Activated B cell treated with CpG ODN at 0.5 μM for 24 hours (primary cell): ENCODE measurements at regions not wholly inside any gene's neighbourhood (a gene's known extent, or its start where the extent isn't known, plus 50 kb on each side); places are given as distances from the start of the nearest gene placed in this dataset.

ENCODE experiments used
- ATAC-seq: fragments of 200-7000 bp; cut with Tn5 transposase; one replicate; pipeline ENCODE4 v1.10.0; 2021; ENCODE audit warnings: low read depth, mild to moderate bottlenecking, moderate library complexity
- CTCF ChIA-PET: fragments of 350-600 bp; sonication (Branson Sonifier 250); formaldehyde crosslinking; loops from one replicate; lab custom pipeline; 2021; ENCODE audit warnings: antibody characterized with exemption; lab: Charles Lee
- POLR2A ChIA-PET: fragments of 350-600 bp; sonication (Branson Sonifier 250); formaldehyde crosslinking; loops from one replicate; lab custom pipeline; 2021; ENCODE audit warnings: antibody characterized with exemption; lab: Charles Lee
- DNase-seq: peaks from one replicate; pipeline ENCODE4 v3.0.0; 2022
- H3K27ac Mint-ChIP-seq: one replicate; pipeline ENCODE4 v1.8.0; 2020; ENCODE audit warnings: mixed read lengths
- H3K27me3 Mint-ChIP-seq: one replicate; pipeline ENCODE4 v1.8.0; 2021; ENCODE audit warnings: mixed read lengths
- H3K36me3 Mint-ChIP-seq: one replicate; pipeline ENCODE4 v1.8.0; 2021; ENCODE audit warnings: low read depth, mixed read lengths
- H3K4me1 Mint-ChIP-seq: one replicate; pipeline ENCODE4 v1.8.0; 2021; ENCODE audit warnings: mixed read lengths
- H3K4me3 Mint-ChIP-seq: one replicate; pipeline ENCODE4 v1.8.0; 2020; ENCODE audit warnings: mild to moderate bottlenecking, mixed read lengths
- H3K9me3 Mint-ChIP-seq: one replicate; pipeline ENCODE4 v1.8.0; 2020; ENCODE audit warnings: mixed read lengths
- intact Hi-C: fragments of 100-400 bp; cut with micrococcal nuclease; formaldehyde crosslinking; loops from one replicate; pipeline ENCODE4 v1.15.1; 2024
- TF ChIP-seq, protein P1 (sequence below): fragments of 200-600 bp; IDR thresholded peaks from one replicate; pipeline ENCODE4 v1.8.0; 2022; ENCODE audit warnings: antibody characterized with exemption, mild to moderate bottlenecking

DNA sequence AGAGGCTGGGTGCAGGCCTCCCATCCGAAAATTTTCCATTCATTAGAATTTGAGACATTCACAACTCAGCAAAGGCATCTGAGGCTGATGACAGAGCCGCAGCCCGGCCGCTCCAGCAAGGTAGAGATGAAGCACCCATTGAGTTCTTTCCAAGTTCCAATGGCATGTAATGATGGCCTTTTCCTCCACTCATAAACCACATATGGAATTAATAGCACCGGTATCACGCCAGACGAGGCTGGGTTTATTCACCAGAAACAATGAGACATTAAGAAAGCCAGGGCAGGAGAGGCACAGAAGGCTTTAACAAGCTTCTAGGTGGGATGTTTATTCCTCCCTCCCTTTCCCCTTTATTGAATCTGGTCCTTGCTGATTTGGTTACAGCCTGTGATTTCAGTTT lies 534.4 kb downstream of the MN1 start:
- intact Hi-C loops, result no loop called here
- Mint-ChIP-seq H3K27me3 (peaks cover 3% of the 10 kb centered on the region), H3K9me3 (peaks cover 3% of the 10 kb centered on the region), H3K4me3 (no peak overlapping the region), H3K4me1 (no peaks in the 10 kb centered on the region), H3K27ac (no peak overlapping the region), H3K36me3 (no peaks in the 10 kb centered on the region)
- DNase-seq, result no peak
- ChIA-PET CTCF (no interaction called here), POLR2A (no interaction called here)
- ATAC-seq, result no peak
- TF ChIP-seq, protein P1, sequence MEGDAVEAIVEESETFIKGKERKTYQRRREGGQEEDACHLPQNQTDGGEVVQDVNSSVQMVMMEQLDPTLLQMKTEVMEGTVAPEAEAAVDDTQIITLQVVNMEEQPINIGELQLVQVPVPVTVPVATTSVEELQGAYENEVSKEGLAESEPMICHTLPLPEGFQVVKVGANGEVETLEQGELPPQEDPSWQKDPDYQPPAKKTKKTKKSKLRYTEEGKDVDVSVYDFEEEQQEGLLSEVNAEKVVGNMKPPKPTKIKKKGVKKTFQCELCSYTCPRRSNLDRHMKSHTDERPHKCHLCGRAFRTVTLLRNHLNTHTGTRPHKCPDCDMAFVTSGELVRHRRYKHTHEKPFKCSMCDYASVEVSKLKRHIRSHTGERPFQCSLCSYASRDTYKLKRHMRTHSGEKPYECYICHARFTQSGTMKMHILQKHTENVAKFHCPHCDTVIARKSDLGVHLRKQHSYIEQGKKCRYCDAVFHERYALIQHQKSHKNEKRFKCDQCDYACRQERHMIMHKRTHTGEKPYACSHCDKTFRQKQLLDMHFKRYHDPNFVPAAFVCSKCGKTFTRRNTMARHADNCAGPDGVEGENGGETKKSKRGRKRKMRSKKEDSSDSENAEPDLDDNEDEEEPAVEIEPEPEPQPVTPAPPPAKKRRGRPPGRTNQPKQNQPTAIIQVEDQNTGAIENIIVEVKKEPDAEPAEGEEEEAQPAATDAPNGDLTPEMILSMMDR, result no peak

DNA sequence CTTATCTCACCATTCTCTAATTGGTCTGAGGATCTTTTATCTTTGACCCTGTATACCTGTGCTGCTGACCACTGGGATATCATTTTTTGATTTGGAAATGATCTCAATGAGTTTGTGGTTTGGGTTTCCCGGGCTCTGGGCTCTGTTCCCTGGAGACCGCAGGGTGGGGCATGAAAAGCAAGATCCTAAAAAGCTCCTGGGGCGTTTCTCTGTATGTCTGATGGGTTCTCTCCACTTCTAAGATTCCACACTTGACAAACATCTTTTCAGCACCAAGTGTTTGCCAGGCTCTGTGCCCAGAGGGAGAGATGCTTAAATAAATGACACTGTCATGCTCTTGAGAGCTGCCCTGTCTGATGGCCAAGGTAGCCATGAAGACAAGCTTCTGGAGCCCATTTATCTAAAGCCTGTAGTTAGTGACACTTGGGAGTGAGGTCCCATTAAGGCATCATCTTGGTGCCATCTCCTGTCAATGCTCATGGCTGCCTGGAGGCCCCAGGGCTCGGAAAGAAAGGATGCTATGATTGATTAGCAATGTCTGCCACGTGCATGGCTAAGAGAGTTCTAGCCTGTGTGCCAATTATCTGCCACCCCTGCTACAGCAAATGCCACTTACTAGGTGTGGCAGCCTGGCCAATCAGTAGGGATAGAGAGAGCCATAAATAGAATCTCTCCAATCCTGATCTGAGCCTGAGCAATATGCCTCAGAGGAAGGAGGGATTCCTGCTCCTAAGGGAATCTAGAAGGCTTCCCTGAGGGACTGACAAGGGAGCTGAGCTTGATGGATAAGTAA lies 531.6 kb downstream of the MN1 start:
- intact Hi-C loops, result no loop called here
- Mint-ChIP-seq H3K4me3 (no peak overlapping the region), H3K4me1 (no peaks in the 10 kb centered on the region)

DNA sequence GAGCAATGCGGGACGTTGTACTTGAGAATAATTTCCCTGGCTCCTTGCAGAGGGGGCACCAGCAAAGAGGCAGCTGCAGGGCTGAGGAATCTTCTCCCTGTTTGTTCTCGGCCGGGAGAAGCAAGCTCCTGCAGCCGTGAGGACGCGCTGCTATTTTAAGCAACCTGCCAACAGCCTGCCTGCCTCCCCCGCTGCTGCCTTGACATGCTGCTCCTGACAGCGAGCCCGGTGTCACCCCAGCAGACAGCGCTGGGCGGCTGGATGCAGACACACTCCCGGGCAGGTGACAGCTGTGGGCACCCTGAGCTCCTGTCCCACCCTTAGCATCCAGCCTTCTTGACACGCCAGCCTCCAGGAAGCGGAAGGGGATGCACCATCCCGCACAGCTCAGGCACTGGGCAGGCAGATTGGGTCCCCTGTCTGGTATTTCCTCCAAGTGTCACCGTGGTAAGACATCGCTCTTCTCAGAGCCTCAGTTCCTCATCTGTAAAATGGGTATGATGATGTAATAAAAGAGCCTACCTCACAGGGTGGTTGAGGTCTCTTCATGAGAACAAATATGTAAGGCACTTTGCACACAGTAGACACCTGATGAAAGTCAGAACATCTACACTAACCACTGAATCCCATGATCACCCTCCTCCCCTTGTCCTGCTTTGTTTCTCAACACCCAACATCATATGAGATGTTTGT lies 530.6 kb downstream of the MN1 start:
- Mint-ChIP-seq H3K4me3 (no peak overlapping the region), H3K27me3 (peaks cover 5% of the 10 kb centered on the region), H3K36me3 (no peaks in the 10 kb centered on the region), H3K4me1 (no peaks in the 10 kb centered on the region), H3K9me3 (no peaks in the 10 kb centered on the region), H3K27ac (no peak overlapping the region)
- ATAC-seq, result no peak
- TF ChIP-seq, protein P1, result no peak
- POLR2A ChIA-PET, result no interaction called here
- CTCF ChIA-PET, result no interaction called here
- intact Hi-C loops, result no loop called here
- no peak for DNase-seq

More for the DNA sequence above, 531.6 kb downstream of the MN1 start:
- ChIA-PET CTCF (no interaction called here), POLR2A (no interaction called here)
- peaks cover 5% of the 10 kb centered on the region for H3K27me3 Mint-ChIP-seq
- no peaks in the 10 kb centered on the region for H3K36me3 Mint-ChIP-seq
- TF ChIP-seq, protein P1, result no peak
- H3K9me3 Mint-ChIP-seq, result no peaks in the 10 kb centered on the region
- ATAC-seq (no peak), DNase-seq (no peak)
- H3K27ac Mint-ChIP-seq, result no peak overlapping the region

DNA sequence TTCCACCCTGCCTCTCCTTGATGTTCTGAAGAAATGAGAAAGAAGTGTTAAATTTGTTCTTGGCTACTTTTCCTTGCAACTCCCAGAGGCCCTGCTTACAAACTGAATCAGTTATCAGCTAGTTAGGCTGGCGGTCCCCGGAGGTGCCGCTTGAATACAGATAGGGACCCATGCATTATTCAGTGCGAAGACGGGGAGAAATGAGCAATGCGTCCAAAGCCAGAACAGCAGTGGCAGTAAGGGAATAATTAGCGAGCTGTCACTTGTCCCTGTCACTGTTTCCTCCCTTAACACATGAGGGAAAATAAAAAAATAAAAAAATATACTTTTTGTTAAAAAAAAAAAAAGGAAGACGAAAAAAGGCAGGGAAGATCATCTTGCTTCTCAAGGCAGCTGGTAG lies 528.1 kb downstream of the MN1 start:
- no peak overlapping the region for H3K4me3 Mint-ChIP-seq
- ChIA-PET CTCF (no interaction called here), POLR2A (no interaction called here)
- TF ChIP-seq, protein P1, result no peak
- DNase-seq, result no peak
- H3K36me3 Mint-ChIP-seq, result no peaks in the 10 kb centered on the region
- peaks cover 5% of the 10 kb centered on the region for H3K27me3 Mint-ChIP-seq
- H3K4me1 Mint-ChIP-seq, result no peaks in the 10 kb centered on the region
- H3K27ac Mint-ChIP-seq, result no peak overlapping the region
- ATAC-seq, result no peak
- peaks cover 3% of the 10 kb centered on the region for H3K9me3 Mint-ChIP-seq
- intact Hi-C loops, result no loop called here

DNA sequence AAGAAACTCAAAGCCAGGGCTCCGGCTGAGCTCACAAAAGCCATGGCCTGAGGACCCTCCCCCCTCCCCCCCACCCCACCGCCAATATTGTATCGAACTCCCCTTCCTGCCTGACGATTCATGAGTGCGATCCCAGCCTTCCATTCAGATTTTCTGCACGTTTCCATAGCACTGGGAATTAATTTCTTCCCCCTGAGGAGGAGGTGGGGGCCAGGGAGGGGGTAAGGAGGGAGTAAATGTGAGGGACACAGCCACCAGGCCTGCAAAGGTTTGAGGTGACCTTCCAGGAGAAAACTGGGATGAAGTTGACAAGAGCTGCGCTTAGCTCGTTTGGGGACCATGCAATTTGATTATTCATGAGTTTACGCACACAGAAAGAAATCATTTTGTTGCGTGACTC lies 527.7 kb downstream of the MN1 start:
- TF ChIP-seq, protein P1, result no peak
- no peak overlapping the region for H3K27ac Mint-ChIP-seq
- H3K36me3 Mint-ChIP-seq, result no peaks in the 10 kb centered on the region
- CTCF ChIA-PET, result no interaction called here
- peaks cover 5% of the 10 kb centered on the region for H3K27me3 Mint-ChIP-seq
- H3K4me3 Mint-ChIP-seq, result no peak overlapping the region
- POLR2A ChIA-PET, result no interaction called here
- intact Hi-C loops, result no loop called here
- DNase-seq (no peak), ATAC-seq (no peak)
- peaks cover 3% of the 10 kb centered on the region for H3K9me3 Mint-ChIP-seq
- no peaks in the 10 kb centered on the region for H3K4me1 Mint-ChIP-seq
